Fibroblast of villous mesenchyme (primary cell): ENCODE measurements at regions not wholly inside any gene's neighbourhood (a gene's known extent, or its start where the extent isn't known, plus 50 kb on each side); places are given as distances from the start of the nearest gene placed in this dataset.
A peak's percentile ranks its signal among the peaks of the same experiment; 100 is the strongest.

Source experiments
- DNase-seq: peaks from one replicate; pipeline ENCODE4 v3.0.0-alpha.2; 2010; ENCODE audit warnings: low read depth
- H3K4me3 ChIP-seq: 2 replicates; pipeline ENCODE4 v1.5.1; 2011; ENCODE audit warnings: low read depth, mild to moderate bottlenecking, low read length
- CTCF ChIP-seq: IDR thresholded peaks from 2 replicates; pipeline ENCODE4 v1.5.1; 2012; ENCODE audit warnings: low read depth, mild to moderate bottlenecking, low read length; ENCODE audit not compliant: insufficient read depth

GRCh38 chr2:122960759-122961641, 1064.1 kb upstream of the CNTNAP5 start:
- DNase-seq: peak; percentile 38
- no peak for TF ChIP-seq CTCF
- no peak overlapping the region for H3K4me3 ChIP-seq

DNA sequence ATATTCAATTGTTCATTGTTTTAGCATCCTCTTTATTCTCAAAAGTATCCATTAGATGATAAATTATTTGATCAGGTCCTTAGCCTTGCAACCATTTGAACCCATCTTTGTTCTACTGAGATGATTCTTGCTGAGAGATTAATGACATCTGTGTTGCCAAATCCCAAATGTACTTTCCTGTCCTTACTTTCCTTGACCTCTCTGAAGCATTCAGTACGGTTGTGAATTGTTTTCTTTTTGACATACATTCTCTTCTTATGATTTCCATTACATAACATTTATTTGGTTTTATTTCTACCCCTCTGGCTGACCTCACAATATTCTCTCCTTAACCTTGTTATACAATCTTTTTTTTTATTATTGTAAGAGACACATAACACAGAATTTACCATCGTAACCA, 1058.6 kb upstream of the CNTNAP5 start:
- DNase-seq: no peak
- no peak overlapping the region for H3K4me3 ChIP-seq
- TF ChIP-seq CTCF: no peak

DNA sequence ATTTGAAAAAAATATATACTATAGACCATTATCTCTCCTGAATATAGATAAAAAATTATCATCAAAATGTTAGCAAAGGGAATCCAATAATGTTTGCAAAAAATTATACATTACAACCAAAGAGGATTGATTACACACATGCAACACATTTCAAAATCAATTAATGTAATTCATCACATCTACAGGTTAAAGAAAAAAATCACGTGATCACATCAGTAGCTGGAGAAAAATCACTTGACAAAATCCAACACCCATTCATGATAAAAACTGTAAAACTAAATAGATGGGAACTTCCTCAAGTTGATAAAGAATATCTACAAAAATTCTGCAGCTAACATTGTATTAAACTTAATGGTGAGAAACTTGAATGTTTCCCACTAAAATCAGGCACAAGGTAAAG, 1047.5 kb upstream of the CNTNAP5 start:
- no peak for DNase-seq
- TF ChIP-seq CTCF: no peak
- no peak overlapping the region for H3K4me3 ChIP-seq

- DNase-seq: peak; percentile 72
- no peak overlapping the region for H3K4me3 ChIP-seq
- TF ChIP-seq CTCF: no peak
These were observed 1044.4 kb upstream of the CNTNAP5 start for GRCh38 chr2:122980671-122981070.

GRCh38 chr2:122982936-122983335, 1042.2 kb upstream of the CNTNAP5 start:
- no peak for DNase-seq
- no peak for TF ChIP-seq CTCF
- no peak overlapping the region for H3K4me3 ChIP-seq

- H3K4me3 ChIP-seq: no peak overlapping the region
- TF ChIP-seq CTCF: no peak
- no peak for DNase-seq
These were observed 1036.5 kb upstream of the CNTNAP5 start for GRCh38 chr2:122988395-122989221.
